ENCODE measurements at regions not wholly inside any gene's neighbourhood (a gene's known extent, or its start where the extent isn't known, plus 50 kb on each side); places are given as distances from the start of the nearest gene placed in this dataset.

DNA sequence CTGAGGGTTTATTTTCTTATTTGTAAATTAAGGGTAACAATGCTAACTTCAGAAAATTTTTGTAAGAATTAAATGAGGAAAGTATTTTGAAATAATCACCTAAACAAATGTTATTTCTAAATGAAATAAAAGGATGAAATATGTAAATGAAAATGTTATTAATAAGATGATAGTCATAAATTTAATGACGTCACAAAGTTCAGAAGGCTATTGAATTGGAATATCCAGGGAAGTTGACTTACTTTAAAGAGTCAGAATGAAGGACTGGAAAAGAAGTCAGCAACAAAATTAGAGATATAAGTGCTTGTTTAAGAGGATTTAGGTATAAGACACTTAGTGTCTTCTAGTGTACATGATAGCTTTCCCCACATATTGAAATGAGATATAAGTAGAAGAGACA is 732.6 kb upstream of the CDH7 start:
- no peak for FAIRE-seq
- H3K79me2 ChIP-seq (ENCODE audit: control insufficient read depth, insufficient read depth, low read length), result no peaks in the 10 kb centered on the region
- no peaks in the 10 kb centered on the region for H3K36me3 ChIP-seq (ENCODE audit: control insufficient read depth, insufficient read depth, low read length)
- no peak overlapping the region for H3K4me2 ChIP-seq (ENCODE audit: insufficient read depth, low read length)
- DNase-seq (ENCODE audit: extremely low read depth in 1 of 4, low spot score in 3 of 4), result no peak
- no peaks in the 10 kb centered on the region for H3K9me1 ChIP-seq (ENCODE audit: control insufficient read depth, insufficient read depth, low read length)
- 0% methylated on average over 1 of the region's 1 CpG for WGBS (ENCODE audit: insufficient coverage, low coverage, missing lambda C conversion rate)
- no peak overlapping the region for H3K4me3 ChIP-seq
- H3K4me1 ChIP-seq (replicated peaks in 1 of 2; ENCODE audit: control insufficient read depth in 2 of 2, insufficient read depth in 2 of 2, low read length in 2 of 2), result no peaks in the 10 kb centered on the region
- H3K27me3 ChIP-seq (ENCODE audit: control insufficient read depth in 2 of 2, insufficient read depth in 2 of 2, low read length in 2 of 2), result no peaks in the 10 kb centered on the region
- no peak for ATAC-seq
- intact Hi-C loops (cut with micrococcal nuclease), result no loop called here
- POLR2A ChIA-PET, result no interaction called here
- in situ Hi-C loops (cut with MboI), result no loop called here
- H2AFZ ChIP-seq (ENCODE audit: low read depth, low read length), result no peak overlapping the region
- BruUV-seq (replicated peaks), result no TSS peak
- H3K9ac ChIP-seq (ENCODE audit: insufficient read depth in 1 of 2, low read depth in 2 of 2, low read length in 2 of 2), result no peak overlapping the region
- no peaks in the 10 kb centered on the region for H4K20me1 ChIP-seq (replicated peaks; ENCODE audit: control insufficient read depth, insufficient read depth, low read length)
- H3K27ac ChIP-seq (ENCODE audit: extremely low read depth, low read depth, low read length), result no peak overlapping the region
- no peaks in the 10 kb centered on the region for H3K9me3 ChIP-seq (replicated peaks; ENCODE audit: control insufficient read depth, insufficient read depth, low read depth, low read length)
- CTCF ChIA-PET (ENCODE audit: low intra/inter-chr PET ratio), result no interaction called here
- no peak for TF ChIP-seq SNRNP70 (optimal IDR thresholded peaks at IDR 0.05; ENCODE audit: low read depth, low read length)
- TF ChIP-seq, protein P1, sequence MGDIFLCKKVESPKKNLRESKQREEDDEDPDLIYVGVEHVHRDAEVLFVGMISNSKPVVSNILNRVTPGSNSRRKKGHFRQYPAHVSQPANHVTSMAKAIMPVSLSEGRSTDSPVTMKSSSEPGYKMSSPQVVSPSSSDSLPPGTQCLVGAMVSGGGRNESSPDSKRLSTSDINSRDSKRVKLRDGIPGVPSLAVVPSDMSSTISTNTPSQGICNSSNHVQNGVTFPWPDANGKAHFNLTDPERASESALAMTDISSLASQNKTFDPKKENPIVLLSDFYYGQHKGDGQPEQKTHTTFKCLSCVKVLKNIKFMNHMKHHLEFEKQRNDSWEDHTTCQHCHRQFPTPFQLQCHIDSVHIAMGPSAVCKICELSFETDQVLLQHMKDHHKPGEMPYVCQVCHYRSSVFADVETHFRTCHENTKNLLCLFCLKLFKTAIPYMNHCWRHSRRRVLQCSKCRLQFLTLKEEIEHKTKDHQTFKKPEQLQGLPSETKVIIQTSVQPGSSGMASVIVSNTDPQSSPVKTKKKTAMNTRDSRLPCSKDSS (IDR thresholded peaks at IDR 0.05; ENCODE audit: low read depth, partially characterized antibody), result no peak
- no peak for TF ChIP-seq SIRT6 (IDR thresholded peaks at IDR 0.05; ENCODE audit: low read depth, low read length)
- no peak for TF ChIP-seq ZNF12 (CRISPR knock-in tag; IDR thresholded peaks at IDR 0.05)
- no peak for TF ChIP-seq MTA3 (IDR thresholded peaks at IDR 0.05; ENCODE audit: borderline replicate concordance)
- TF ChIP-seq, protein P2, sequence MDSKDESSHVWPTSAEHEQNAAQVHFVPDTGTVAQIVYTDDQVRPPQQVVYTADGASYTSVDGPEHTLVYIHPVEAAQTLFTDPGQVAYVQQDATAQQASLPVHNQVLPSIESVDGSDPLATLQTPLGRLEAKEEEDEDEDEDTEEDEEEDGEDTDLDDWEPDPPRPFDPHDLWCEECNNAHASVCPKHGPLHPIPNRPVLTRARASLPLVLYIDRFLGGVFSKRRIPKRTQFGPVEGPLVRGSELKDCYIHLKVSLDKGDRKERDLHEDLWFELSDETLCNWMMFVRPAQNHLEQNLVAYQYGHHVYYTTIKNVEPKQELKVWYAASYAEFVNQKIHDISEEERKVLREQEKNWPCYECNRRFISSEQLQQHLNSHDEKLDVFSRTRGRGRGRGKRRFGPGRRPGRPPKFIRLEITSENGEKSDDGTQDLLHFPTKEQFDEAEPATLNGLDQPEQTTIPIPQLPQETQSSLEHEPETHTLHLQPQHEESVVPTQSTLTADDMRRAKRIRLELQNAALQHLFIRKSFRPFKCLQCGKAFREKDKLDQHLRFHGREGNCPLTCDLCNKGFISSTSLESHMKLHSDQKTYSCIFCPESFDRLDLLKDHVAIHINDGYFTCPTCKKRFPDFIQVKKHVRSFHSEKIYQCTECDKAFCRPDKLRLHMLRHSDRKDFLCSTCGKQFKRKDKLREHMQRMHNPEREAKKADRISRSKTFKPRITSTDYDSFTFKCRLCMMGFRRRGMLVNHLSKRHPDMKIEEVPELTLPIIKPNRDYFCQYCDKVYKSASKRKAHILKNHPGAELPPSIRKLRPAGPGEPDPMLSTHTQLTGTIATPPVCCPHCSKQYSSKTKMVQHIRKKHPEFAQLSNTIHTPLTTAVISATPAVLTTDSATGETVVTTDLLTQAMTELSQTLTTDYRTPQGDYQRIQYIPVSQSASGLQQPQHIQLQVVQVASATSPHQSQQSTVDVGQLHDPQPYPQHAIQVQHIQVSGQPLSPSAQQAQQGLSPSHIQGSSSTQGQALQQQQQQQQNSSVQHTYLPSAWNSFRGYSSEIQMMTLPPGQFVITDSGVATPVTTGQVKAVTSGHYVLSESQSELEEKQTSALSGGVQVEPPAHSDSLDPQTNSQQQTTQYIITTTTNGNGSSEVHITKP (IDR thresholded peaks at IDR 0.05; ENCODE audit: partially characterized antibody), result no peak
- TF ChIP-seq, protein P3, sequence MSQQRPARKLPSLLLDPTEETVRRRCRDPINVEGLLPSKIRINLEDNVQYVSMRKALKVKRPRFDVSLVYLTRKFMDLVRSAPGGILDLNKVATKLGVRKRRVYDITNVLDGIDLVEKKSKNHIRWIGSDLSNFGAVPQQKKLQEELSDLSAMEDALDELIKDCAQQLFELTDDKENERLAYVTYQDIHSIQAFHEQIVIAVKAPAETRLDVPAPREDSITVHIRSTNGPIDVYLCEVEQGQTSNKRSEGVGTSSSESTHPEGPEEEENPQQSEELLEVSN (IDR thresholded peaks at IDR 0.05; ENCODE audit: borderline replicate concordance in 1 of 2, extremely low read depth in 1 of 2, insufficient read depth in 1 of 2, insufficient read length in 1 of 2, low read depth in 1 of 2, low read length in 1 of 2, poor library complexity in 1 of 2, severe bottlenecking in 1 of 2), result no peak
- no peak for TF ChIP-seq SMAD1 (IDR thresholded peaks at IDR 0.05; ENCODE audit: low read depth, low read length, partially characterized antibody)
- no peak for TF ChIP-seq U2AF2 (optimal IDR thresholded peaks at IDR 0.05; ENCODE audit: low read depth, low read length)
- TF ChIP-seq, protein P4, sequence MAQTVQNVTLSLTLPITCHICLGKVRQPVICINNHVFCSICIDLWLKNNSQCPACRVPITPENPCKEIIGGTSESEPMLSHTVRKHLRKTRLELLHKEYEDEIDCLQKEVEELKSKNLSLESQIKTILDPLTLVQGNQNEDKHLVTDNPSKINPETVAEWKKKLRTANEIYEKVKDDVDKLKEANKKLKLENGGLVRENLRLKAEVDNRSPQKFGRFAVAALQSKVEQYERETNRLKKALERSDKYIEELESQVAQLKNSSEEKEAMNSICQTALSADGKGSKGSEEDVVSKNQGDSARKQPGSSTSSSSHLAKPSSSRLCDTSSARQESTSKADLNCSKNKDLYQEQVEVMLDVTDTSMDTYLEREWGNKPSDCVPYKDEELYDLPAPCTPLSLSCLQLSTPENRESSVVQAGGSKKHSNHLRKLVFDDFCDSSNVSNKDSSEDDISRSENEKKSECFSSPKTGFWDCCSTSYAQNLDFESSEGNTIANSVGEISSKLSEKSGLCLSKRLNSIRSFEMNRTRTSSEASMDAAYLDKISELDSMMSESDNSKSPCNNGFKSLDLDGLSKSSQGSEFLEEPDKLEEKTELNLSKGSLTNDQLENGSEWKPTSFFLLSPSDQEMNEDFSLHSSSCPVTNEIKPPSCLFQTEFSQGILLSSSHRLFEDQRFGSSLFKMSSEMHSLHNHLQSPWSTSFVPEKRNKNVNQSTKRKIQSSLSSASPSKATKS (CRISPR knock-in tag; IDR thresholded peaks at IDR 0.05), result no peak
- TF ChIP-seq TCFL5 (CRISPR knock-in tag; conservative IDR thresholded peaks at IDR 0.05), result no peak
- no peak for TF ChIP-seq SIX5 (IDR thresholded peaks at IDR 0.05; ENCODE audit: borderline replicate concordance in 1 of 2, insufficient read depth in 1 of 2, low read depth in 1 of 2, low read length in 2 of 2)
- TF ChIP-seq CBX2 (IDR thresholded peaks at IDR 0.05; ENCODE audit: insufficient read depth, low read length, poor library complexity, severe bottlenecking), result no peak
- TF ChIP-seq KDM2B (CRISPR knock-in tag; IDR thresholded peaks at IDR 0.05), result no peak

Data from K562 (cell line).